ENCODE measurements at regions not wholly inside any gene's neighbourhood (a gene's known extent, or its start where the extent isn't known, plus 50 kb on each side); places are given as distances from the start of the nearest gene placed in this dataset.
"Not testable (repeated sequence)": the region's sequence is repeated elsewhere in the genome, so short reads cannot be mapped to it uniquely, and the experiment has no call there.

DNA sequence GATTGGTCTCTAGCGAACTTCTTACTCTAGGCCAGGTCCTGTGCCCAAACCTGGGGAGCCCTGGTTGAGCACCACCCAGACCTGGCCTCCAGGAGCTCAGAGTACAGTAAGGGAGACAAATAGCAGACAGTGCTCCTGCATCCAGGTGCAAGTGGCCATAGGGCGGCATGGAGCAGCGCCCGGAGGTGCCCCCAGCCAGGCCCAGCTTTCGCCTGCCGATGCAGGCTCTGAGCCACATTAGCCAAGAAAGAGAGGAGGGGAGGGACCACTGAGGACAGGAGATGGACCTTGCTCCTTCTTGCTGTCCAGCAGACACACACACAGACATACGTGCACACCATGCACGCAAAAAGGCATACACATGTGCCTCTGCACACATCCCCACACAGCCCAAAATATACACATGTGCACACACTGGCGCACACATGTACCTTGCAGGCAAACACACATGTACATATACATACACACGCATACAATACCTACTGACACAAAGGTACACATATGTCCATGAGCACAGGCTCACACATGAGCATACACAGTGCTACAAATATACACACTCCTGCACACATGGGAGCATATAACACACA is 68.7 kb upstream of the FGF3 start:
- DNase-seq: no peak

GRCh38 chr11:69888483-69889181 is 69.4 kb upstream of the FGF3 start:
- DNase-seq: peak; percentile 76

DNA sequence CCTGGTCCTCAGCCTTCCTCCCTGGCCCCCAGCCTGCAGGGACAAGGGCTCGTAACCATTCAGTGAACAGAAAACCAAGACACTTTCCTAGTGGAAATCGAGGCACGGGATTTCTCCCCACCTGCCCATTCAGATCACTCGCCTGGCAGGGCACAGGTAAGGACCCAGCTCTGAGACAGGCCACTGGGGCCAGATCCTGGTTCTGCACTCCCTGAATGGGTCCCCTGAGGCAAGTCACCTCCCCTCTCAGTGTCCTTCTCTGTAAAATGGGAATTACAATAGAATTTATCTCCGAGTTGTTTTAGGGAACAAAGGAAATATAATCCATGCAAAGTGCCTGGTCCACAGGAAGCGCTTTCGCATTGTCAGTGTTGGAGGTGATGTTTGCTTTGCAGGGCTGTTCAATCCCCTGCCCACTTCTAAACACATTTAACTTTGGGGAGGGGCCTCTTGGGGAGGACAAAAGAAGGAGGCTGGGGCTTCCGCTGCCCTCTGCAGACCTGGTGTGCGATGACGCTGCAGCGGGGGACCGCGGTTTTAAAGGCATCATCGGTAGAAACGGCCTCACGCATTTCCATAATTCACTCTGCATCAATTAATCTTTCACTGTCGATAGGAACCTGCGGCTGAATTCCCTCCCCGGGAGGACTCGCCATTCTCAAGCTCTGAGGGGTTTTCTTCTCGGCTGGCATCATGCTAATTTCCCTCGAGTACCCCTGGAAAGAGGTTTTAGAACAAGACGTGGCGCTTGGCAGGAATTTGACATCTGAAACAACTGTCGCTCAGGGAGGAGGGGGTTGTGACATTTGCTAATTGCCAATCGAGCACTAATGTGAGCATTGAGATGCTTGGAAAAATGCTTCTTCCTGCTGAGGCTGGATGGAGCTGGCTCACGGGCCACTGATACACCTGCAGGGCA is 70.4 kb upstream of the FGF3 start:
- no peak for DNase-seq

GRCh38 chr11:69890476-69890875 is 71.3 kb upstream of the FGF3 start:
- DNase-seq: no peak

DNA sequence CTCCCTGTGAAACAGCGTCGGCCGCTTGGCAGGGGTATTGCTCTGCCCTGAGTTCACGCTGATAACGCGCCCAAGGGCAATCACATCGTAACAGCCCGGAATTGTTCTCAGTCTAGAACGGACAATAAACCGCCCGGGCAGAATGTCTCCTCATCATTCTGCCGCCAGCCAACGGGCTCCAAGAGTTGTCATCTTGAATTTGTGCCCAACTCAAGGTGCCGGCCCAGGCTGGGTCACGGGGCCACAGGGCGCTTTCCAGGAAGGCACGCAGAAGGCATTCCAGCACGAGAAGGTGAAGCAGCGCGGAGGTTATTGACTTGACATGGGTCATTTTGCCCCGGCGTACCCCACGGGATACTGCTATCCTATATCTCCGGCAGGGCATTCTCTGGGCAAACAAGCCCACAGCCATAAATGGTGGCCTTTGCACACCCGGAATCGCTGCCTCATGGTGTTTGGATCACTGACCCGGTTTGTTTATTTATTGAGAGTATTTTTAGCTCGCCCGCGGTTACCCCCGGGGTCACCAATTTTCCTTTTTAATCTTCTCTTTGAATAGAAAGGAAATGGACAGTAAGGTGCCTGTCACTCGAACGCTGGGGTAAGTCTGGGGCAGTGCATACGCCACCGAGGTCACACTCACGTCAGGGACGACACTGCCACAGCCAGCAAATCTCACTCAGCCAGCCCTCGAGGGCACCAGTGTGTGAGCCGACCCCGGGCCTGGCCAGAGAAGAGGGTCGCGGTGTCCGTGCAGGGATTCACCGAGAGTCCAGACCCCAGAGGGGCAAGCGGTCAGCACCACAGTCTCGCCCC is 72.4 kb upstream of the FGF3 start:
- DNase-seq: no peak

DNA sequence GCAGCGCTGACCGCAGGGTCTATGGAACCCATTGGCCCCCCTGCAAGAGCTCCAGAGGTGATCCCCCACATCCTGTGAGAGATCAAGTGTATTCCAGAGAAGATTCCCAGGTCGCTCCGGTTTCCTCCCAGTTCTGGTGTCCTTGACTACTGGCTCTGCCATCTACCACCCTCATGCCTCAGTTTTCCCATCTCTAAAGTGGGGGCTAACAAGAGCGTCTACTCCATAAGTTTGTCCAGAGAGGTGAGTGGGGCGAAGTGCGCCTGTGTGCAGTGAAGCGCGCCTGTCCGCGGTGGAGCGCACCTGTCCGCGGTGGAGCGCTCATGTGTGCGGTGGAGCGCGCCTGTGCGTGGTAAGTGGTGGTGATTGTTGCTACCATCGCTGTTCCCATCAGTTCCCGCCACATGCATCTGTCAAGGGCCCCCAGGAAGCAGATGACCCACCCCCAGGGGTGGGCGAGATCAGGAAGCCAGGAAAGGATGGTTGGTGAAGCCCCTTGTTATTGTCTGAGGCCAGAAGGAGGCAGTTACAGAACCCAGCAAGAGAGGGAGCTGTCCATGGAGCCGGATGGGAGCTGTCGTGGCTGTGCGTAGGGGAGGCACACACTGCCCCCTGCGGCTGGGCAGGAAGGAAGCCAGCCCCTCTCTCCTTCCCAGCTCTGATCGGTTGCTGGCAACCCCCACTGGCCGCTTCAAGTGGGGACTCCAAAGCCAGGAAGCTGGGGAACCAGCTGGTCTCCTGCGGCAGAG is 73.2 kb upstream of the FGF3 start:
- no peak for DNase-seq

GRCh38 chr11:69892986-69893555 is 73.9 kb upstream of the FGF3 start:
- no peak for DNase-seq

DNA sequence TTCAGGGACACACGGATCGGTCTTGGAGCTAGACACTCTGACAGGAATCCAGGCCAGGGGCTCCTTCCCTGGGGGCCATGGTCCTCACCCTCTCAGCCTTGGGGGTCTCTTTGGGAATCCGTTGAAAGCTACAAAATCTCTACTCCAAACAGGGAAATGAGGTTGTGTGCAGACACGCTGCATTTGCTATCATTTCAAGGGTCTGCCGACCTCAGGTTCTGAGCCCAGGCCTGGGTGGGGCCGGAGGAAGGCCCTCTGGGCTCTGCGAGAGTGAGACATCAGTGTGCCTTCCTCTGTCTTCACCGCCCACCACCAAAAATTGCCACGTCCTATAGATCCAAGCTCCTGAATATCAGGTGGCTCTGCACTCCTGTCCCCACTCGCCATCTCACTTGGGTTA is 74.4 kb upstream of the FGF3 start:
- no peak for DNase-seq

- DNase-seq: no peak
These were observed 75.0 kb upstream of the FGF3 start for GRCh38 chr11:69894181-69894611.

GRCh38 chr11:69894648-69895047 is 75.4 kb upstream of the FGF3 start:
- no peak for DNase-seq

- no peak for DNase-seq
These were observed 77.0 kb upstream of the FGF3 start for GRCh38 chr11:69896250-69896649.

DNA sequence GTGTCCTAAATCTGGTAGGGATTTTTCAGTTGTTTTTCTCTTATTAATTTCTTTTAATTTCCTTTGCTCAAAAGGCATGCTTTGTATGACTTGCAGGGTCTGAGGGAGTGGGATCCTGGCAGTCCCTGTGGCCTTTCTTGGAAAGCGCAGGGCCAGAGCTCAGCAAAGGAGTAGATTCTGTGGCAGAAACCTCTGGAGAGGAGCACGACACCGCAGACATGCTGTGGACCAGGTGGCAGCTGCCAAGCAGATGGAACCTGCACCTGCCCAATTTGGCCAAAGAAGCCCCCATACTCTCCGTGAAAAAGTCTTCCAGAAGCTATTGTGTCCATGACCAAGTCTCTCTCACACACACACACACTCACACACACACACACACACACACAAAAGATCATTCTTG is 78.9 kb upstream of the FGF3 start:
- no peak for DNase-seq

DNA sequence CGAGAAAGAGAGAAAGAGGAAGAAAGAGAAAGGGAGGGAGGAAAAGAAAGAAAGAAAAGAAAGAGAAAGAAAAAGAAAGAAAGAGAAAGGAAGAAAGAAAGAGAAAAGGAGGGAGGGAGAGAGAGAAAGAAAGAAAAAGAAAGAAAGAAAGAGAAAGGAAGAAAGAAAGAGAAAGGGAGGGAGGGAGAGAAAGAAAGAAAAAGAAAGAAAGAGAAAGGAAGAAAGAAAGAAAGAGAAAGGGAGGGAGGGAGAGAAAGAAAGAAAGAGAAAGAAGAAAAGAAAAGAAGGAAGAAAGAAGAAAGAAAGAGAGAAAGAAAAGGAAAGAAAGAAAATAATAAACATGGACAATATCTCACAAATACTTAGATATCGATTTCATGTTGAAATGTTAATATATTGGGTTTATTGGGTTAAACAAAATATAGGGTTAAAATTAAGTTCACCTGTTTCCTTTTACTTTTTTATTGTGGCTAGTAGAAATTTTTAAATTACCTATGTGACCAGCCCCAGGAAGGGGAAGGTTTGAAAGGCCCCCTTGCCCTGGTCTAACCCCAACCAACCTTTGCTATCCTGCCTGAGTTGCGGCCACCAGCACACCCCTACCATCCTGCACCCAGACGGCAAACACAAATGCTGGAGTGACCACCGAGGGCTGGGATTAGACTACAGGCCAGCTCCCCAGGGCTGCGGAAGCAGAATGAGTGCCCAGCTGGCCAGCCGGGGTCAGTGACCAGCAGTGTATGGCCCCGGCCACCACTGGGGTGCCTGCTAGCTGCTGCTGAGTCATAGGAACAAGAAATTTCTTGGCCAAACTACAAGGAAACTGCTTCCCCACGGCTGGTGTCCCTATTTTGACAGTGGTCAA is 81.0 kb upstream of the FGF3 start:
- no peak for DNase-seq

DNA sequence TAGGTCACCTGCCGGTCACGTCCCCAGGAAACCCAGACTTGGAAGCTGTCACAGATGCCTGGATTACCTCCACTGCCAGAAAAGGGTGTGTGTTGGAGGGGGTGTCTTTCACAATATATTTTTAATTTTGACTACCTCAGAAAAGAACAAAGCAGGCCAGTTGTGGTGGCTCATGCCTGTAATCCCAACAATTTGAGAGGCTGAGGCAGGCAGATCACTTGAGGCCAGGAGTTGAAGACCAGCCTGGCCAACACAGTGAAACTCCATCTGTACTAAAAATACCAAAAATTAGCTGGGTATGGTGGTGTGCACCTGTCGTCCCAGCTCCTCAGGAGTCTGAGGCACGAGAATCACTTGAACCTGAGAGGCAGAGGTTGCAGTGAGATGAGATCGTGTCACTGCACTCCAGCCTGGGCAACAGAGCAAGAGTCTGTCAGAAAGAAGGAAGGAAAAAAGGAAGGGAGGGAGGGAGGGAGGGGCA is 81.6 kb upstream of the FGF3 start:
- DNase-seq: not testable (repeated sequence)

GRCh38 chr11:69902337-69902736 is 83.1 kb upstream of the FGF3 start:
- DNase-seq: no peak

GRCh38 chr11:69903211-69903610 is 84.0 kb upstream of the FGF3 start:
- no peak for DNase-seq

GRCh38 chr11:69904161-69904973 is 85.2 kb upstream of the FGF3 start:
- no peak for DNase-seq

- no peak for DNase-seq
These were observed 85.8 kb upstream of the FGF3 start for GRCh38 chr11:69904974-69905535.
